GM20000 (cell line): ENCODE measurements at regions not wholly inside any gene's neighbourhood (a gene's known extent, or its start where the extent isn't known, plus 50 kb on each side); places are given as distances from the start of the nearest gene placed in this dataset.
"Not testable (repeated sequence)": the region's sequence is repeated elsewhere in the genome, so short reads cannot be mapped to it uniquely, and the experiment has no call there.

Experiments
- DNase-seq: peaks from one replicate; pipeline ENCODE4 v3.0.0; 2012; ENCODE audit warnings: low spot score
- CTCF ChIP-seq: IDR thresholded peaks from 2 replicates; pipeline ENCODE4 v1.5.1; 2012; ENCODE audit warnings: mild to moderate bottlenecking, control low read depth; ENCODE audit errors: extremely low read depth, missing control alignments

- DNase-seq: no peak
- no peak for TF ChIP-seq CTCF
These were observed 350.0 kb downstream of the KCNJ2 start for GRCh38 chr17:70519300-70519699.

GRCh38 chr17:70520447-70520846, 351.1 kb downstream of the KCNJ2 start:
- TF ChIP-seq CTCF: no peak
- DNase-seq: no peak

DNA sequence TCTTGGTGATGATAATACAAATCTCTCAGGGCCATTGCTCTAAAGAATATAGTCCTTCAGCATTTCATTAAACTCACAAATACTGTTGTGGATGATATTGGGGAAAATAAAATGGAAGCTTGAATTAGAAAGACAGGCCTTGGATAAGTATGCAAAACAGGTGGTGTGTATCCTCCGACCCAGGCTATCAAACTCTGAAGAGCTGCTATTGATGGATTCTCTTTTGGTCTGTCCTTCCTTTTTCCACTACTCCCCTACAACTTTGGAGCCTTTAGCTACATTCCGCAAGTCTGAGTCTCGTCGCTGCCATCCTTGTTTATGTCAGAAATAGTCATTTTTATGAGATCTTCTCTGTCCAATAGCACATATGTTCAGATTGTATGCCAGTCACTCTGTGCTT, 351.6 kb downstream of the KCNJ2 start:
- no peak for DNase-seq
- TF ChIP-seq CTCF: no peak

- no peak for DNase-seq
- TF ChIP-seq CTCF: no peak
These were observed 352.5 kb downstream of the KCNJ2 start for GRCh38 chr17:70521821-70522256.

DNA sequence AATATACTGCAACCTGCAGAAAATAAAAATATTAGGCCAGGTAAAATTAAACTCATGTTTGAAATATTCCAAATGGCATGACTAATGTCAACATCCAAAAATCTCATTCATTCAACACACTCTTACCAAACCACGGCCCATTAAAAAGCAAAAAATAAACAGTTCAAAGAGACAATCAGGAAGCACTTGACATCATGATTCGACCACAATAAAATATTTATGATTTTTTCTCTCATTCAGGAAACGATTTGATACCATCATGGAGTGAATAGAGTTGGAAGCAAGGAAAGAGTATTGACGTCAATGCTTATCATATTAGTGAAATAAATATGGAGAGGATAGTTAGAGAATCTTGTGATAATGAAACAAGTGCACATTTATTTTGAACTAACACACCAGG, 354.1 kb downstream of the KCNJ2 start:
- no peak for TF ChIP-seq CTCF
- DNase-seq: no peak

DNA sequence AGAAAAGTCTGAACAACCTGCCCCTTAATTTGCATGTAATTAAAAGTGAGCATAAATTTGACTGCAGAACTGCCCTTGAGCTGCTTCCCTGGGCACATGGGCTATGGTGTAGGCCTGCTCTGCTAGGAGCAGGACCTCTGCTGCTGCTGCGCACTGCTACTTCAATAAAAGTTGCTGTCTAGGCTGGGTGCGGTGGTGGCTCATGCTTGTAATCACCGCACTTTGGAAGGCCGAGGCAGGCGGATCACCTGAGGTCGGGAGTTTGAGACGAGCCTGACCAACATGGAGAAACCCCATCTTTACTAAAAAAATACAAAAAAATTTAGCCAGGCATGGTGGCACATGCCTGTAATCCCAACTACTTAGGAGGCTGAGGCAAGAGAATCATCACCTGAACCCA, 355.7 kb downstream of the KCNJ2 start:
- DNase-seq: not testable (repeated sequence)

DNA sequence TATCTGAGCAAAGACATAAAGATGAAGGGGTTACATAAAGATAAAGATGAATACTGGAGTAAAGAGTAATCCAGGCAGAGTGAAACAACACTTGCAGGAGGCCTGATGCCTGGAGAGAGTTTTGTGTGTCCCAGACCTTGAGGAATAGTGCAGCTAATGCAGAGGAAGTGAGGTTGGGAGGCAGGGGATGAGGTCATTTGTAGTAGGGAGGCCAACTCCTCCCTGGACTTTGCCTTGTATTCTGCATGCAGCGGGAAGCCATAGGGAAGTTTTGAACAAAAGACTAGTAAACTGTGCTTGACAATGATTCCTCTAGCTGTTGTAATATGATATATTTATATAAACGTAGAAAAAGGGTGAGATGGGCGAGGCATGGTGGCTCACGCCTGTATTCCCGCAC, 356.6 kb downstream of the KCNJ2 start:
- no peak for DNase-seq
- no peak for TF ChIP-seq CTCF

GRCh38 chr17:70527364-70527888, 358.1 kb downstream of the KCNJ2 start:
- no peak for DNase-seq
- no peak for TF ChIP-seq CTCF
